ENCODE measurements at regions not wholly inside any gene's neighbourhood (a gene's known extent, or its start where the extent isn't known, plus 50 kb on each side); places are given as distances from the start of the nearest gene placed in this dataset.
"Not testable (repeated sequence)": the region's sequence is repeated elsewhere in the genome, so short reads cannot be mapped to it uniquely, and the experiment has no call there.

GRCh38 chr9:68609901-68610415 lies 69.3 kb upstream of the TMEM252 start:
- H3K4me3 ChIP-seq (ENCODE audit: low read length), result no peak overlapping the region
- DNase-seq (ENCODE audit: low read depth), result no peak
- no peak for TF ChIP-seq CTCF (conservative IDR thresholded peaks at IDR 0.05; ENCODE audit: low read depth, low read length)

- TF ChIP-seq CTCF (conservative IDR thresholded peaks at IDR 0.05; ENCODE audit: low read depth, low read length), result no peak
- no peak for DNase-seq (ENCODE audit: low read depth)
- H3K4me3 ChIP-seq (ENCODE audit: low read length), result no peak overlapping the region
Observed at GRCh38 chr9:68614121-68614520, 73.4 kb upstream of the TMEM252 start.

GRCh38 chr9:68617011-68617410 lies 76.3 kb upstream of the TMEM252 start:
- not testable (repeated sequence) for DNase-seq (ENCODE audit: low read depth); H3K4me3 ChIP-seq (ENCODE audit: low read length)

GRCh38 chr9:68619072-68619471 lies 78.4 kb upstream of the TMEM252 start:
- no peak for TF ChIP-seq CTCF (conservative IDR thresholded peaks at IDR 0.05; ENCODE audit: low read depth, low read length)
- no peak for DNase-seq (ENCODE audit: low read depth)
- no peak overlapping the region for H3K4me3 ChIP-seq (ENCODE audit: low read length)

GRCh38 chr9:68619636-68620035 lies 79.0 kb upstream of the TMEM252 start:
- DNase-seq (ENCODE audit: low read depth), result no peak
- no peak for TF ChIP-seq CTCF (conservative IDR thresholded peaks at IDR 0.05; ENCODE audit: low read depth, low read length)

GRCh38 chr9:68625559-68625958 lies 79.5 kb upstream of the PIP5K1B start:
- H3K4me3 ChIP-seq (ENCODE audit: low read length), result no peak overlapping the region
- no peak for DNase-seq (ENCODE audit: low read depth)
- no peak for TF ChIP-seq CTCF (conservative IDR thresholded peaks at IDR 0.05; ENCODE audit: low read depth, low read length)

More at GRCh38 chr9:68619636-68620035, 79.0 kb upstream of the TMEM252 start:
- H3K4me3 ChIP-seq (ENCODE audit: low read length), result no peak overlapping the region

- no peak overlapping the region for H3K4me3 ChIP-seq (ENCODE audit: low read length)
- no peak for DNase-seq (ENCODE audit: low read depth)
- no peak for TF ChIP-seq CTCF (conservative IDR thresholded peaks at IDR 0.05; ENCODE audit: low read depth, low read length)
Observed at GRCh38 chr9:68626526-68626925, 78.5 kb upstream of the PIP5K1B start.

GRCh38 chr9:68627104-68627503 lies 77.9 kb upstream of the PIP5K1B start:
- no peak overlapping the region for H3K4me3 ChIP-seq (ENCODE audit: low read length)
- no peak for TF ChIP-seq CTCF (conservative IDR thresholded peaks at IDR 0.05; ENCODE audit: low read depth, low read length)
- no peak for DNase-seq (ENCODE audit: low read depth)

All from retinal pigment epithelial cell (primary cell).